K562 (cell line): ENCODE measurements at regions not wholly inside any gene's neighbourhood (a gene's known extent, or its start where the extent isn't known, plus 50 kb on each side); places are given as distances from the start of the nearest gene placed in this dataset.

ENCODE experiments used
- ATAC-seq: fragments of 200-7000 bp; cut with Tn5 transposase; 3 replicates; pipeline ENCODE4 v1.9.1; 2020; ENCODE audit warnings: moderate library complexity
- BruUV-seq: library from RNA; stranded (reverse); fragments of 400-500 nt; replicated peaks from 2 replicates; lab custom pipeline; 2021; lab: Mats Ljungman, UMichigan
- CTCF ChIA-PET: fragments of 300-600 bp; formaldehyde crosslinking; extraction: SDS; loops from one replicate; lab custom pipeline; 2021; ENCODE audit warnings: low intra/inter-chr PET ratio; lab: Yijun Ruan, JAX
- POLR2A ChIA-PET: fragments of 300-600, 350-650 bp; sonication (Branson Sonifier 250); formaldehyde crosslinking; extraction: SDS; loops from one replicate; lab custom pipeline; 2021; ENCODE audit warnings: antibody characterized with exemption, inconsistent platforms; lab: Yijun Ruan, JAX
- DNase-seq, 4 experiments: peaks; one replicate each; pipeline versions ENCODE4 v3.0.0 to v3.0.0-alpha.2; 2011 to 2018; ENCODE audit warnings: low spot score in 3 of 4, mixed read lengths in 3 of 4; ENCODE audit errors: extremely low read depth in 1 of 4
- FAIRE-seq: peaks from 2 replicates; lab custom pipeline; 2011; peaks lifted over from hg19 to GRCh38; lab: Jason Lieb, UNC
- H2AFZ ChIP-seq: 2 replicates; pipeline ENCODE4 v1.6.0; 2011; ENCODE audit warnings: low read depth, low read length, control low read depth, inconsistent platforms
- H3K27ac ChIP-seq: fragments of 200-600 bp; 3 replicates; pipeline ENCODE4 v1.8.0; 2011; ENCODE audit warnings: low read depth, mild to moderate bottlenecking, control low read depth, inconsistent platforms, low read length, moderate library complexity, mixed read lengths; ENCODE audit errors: extremely low read depth
- H3K27me3 ChIP-seq, 2 experiments: fragments of 300-600 bp in 1 of 2; 2 replicates in 1 of 2; 3 replicates in 1 of 2; pipeline versions ENCODE4 v1.6.0 to v1.8.0; 2011; ENCODE audit warnings: inconsistent platforms in 2 of 2, low read length in 2 of 2, mild to moderate bottlenecking in 1 of 2, mixed read lengths in 1 of 2, moderate library complexity in 1 of 2; ENCODE audit not compliant: control insufficient read depth in 2 of 2, insufficient read depth in 2 of 2
- H3K36me3 ChIP-seq: fragments of 300-600 bp; 3 replicates; pipeline ENCODE4 v1.8.0; 2011; ENCODE audit warnings: mild to moderate bottlenecking, low read length, inconsistent platforms; ENCODE audit not compliant: control insufficient read depth, insufficient read depth
- H3K4me1 ChIP-seq, 2 experiments: fragments of 200-600 bp in 1 of 2; replicated peaks in 1 of 2; 2 replicates in 1 of 2; 3 replicates in 1 of 2; pipeline versions ENCODE4 v1.5.1 to v1.8.0; 2011; ENCODE audit warnings: inconsistent platforms in 2 of 2, low read length in 2 of 2, mild to moderate bottlenecking in 1 of 2, mixed read lengths in 1 of 2, moderate library complexity in 1 of 2; ENCODE audit not compliant: control insufficient read depth in 2 of 2, insufficient read depth in 2 of 2
- H3K4me2 ChIP-seq: 2 replicates; pipeline ENCODE4 v1.6.1; 2011; ENCODE audit warnings: low read length, control low read depth, inconsistent platforms, mixed read lengths; ENCODE audit not compliant: insufficient read depth
- H3K4me3 ChIP-seq: fragments of 200-600 bp; sonication (generic), shearing (Covaris generic); 2 replicates; pipeline ENCODE4 v1.5.1; 2016; ENCODE audit warnings: control low read depth, inconsistent platforms
- H3K79me2 ChIP-seq: fragments of 200-600 bp; 3 replicates; pipeline ENCODE4 v1.8.0; 2011; ENCODE audit warnings: low read length, inconsistent platforms; ENCODE audit not compliant: control insufficient read depth, insufficient read depth
- H3K9ac ChIP-seq, 2 experiments: 2 replicates each; pipeline versions ENCODE4 v1.6.0 to v1.6.1; 2011; ENCODE audit warnings: low read depth in 2 of 2, low read length in 2 of 2, control low read depth in 1 of 2, inconsistent platforms in 1 of 2, mild to moderate bottlenecking in 1 of 2, mixed read lengths in 1 of 2; ENCODE audit not compliant: insufficient read depth in 1 of 2
- H3K9me1 ChIP-seq: one replicate; pipeline ENCODE4 v1.6.0; 2011; ENCODE audit warnings: inconsistent platforms, mild to moderate bottlenecking, low read length, moderate library complexity; ENCODE audit not compliant: control insufficient read depth, insufficient read depth
- H3K9me3 ChIP-seq: replicated peaks from 2 replicates; pipeline ENCODE4 v1.5.1; 2011; ENCODE audit warnings: low read depth, low read length, inconsistent platforms; ENCODE audit not compliant: control insufficient read depth, insufficient read depth
- H4K20me1 ChIP-seq: replicated peaks from 2 replicates; pipeline ENCODE4 v1.6.1; 2011; ENCODE audit warnings: low read length, inconsistent platforms, mixed read lengths; ENCODE audit not compliant: control insufficient read depth, insufficient read depth
- CREM ChIP-seq: IDR thresholded peaks from 2 replicates; pipeline ENCODE4 v1.6.1; 2014; ENCODE audit warnings: antibody characterized with exemption, low read depth
- DDX20 ChIP-seq: fragments of 450-650 bp; IDR thresholded peaks from 2 replicates; pipeline ENCODE4 v1.6.1; 2016; ENCODE audit warnings: missing genetic modification characterization, low read depth, mild to moderate bottlenecking, missing compliant biosample characterization, moderate library complexity
- GABPA ChIP-seq: fragments of 200-800 bp; sonication (Bioruptor generic); conservative IDR thresholded peaks from 2 replicates; pipeline ENCODE4 v1.6.1; 2016; ENCODE audit warnings: low read depth, missing genetic modification characterization, missing compliant biosample characterization
- GATAD2A ChIP-seq: fragments of 450-650 bp; IDR thresholded peaks from 2 replicates; pipeline ENCODE4 v1.6.1; 2017
- IRF2 ChIP-seq: sonication (generic); formaldehyde crosslinking; IDR thresholded peaks from 2 replicates; pipeline ENCODE4 v1.8.1; 2022; ENCODE audit warnings: mild to moderate bottlenecking, missing genetic modification reagents
- NFXL1 ChIP-seq: fragments of 450-650 bp; formaldehyde crosslinking; IDR thresholded peaks from 2 replicates; pipeline ENCODE4 v1.4.0; 2021; ENCODE audit warnings: mild to moderate bottlenecking
- PHTF2 ChIP-seq: fragments of 250-450 bp; sonication (Bioruptor Pico); IDR thresholded peaks from 2 replicates; pipeline ENCODE4 v1.5.0; 2021; ENCODE audit warnings: mild to moderate bottlenecking
- ZBED1 ChIP-seq: IDR thresholded peaks from 2 replicates; pipeline ENCODE4 v1.6.1; 2014
- ZNF449 ChIP-seq: fragments of 250-450 bp; sonication (Bioruptor Pico); IDR thresholded peaks from 2 replicates; pipeline ENCODE4 v1.8.0; 2022; ENCODE audit warnings: moderate library complexity, mild to moderate bottlenecking, inconsistent platforms
- ZNF696 ChIP-seq: fragments of 250-450 bp; sonication (Bioruptor Pico); conservative IDR thresholded peaks from 2 replicates; pipeline ENCODE4 v1.4.0; 2020; ENCODE audit warnings: mild to moderate bottlenecking, moderate library complexity
- WGBS: fragments of 100-300 bp; shearing (Covaris generic); methylation state at CpG from one replicate; pipeline ENCODE4 v1.1.6; 2016; ENCODE audit warnings: low coverage, mixed read lengths; ENCODE audit not compliant: insufficient coverage; ENCODE audit errors: missing lambda C conversion rate; 5-methylcytosine and 5-hydroxymethylcytosine counted together
- in situ Hi-C: fragments of 300-500 bp; cut with MboI; formaldehyde crosslinking; loops from 4 replicates; pipeline ENCODE4 v1.15.0; 2018; ENCODE audit warnings: inconsistent platforms, mixed read lengths
- intact Hi-C: fragments of 100-400 bp; cut with micrococcal nuclease; formaldehyde crosslinking; loops from 2 replicates; pipeline ENCODE4 v1.14.2; 2022

- no peak overlapping the region for H2AFZ ChIP-seq
- WGBS = 2% methylated on average over 6 of the region's 6 CpGs
- no peak for ATAC-seq
- no peak overlapping the region for H3K4me3 ChIP-seq
- TF ChIP-seq GABPA (tag) = no peak
- TF ChIP-seq, all 486 proteins: peak for 0
- Histone ChIP-seq H3K9me1 (no peaks in the 10 kb centered on the region), H3K79me2 (no peaks in the 10 kb centered on the region), H3K4me2 (no peak overlapping the region), H3K36me3 (no peaks in the 10 kb centered on the region), H3K27ac (no peak overlapping the region), H3K9me3 (no peaks in the 10 kb centered on the region; the same call in 1 of the 2 replicates), H3K9ac (no peak overlapping the region), H3K27me3 (no peaks in the 10 kb centered on the region), H3K4me1 (no peaks in the 10 kb centered on the region), H4K20me1 (no peaks in the 10 kb centered on the region)
- in situ Hi-C loops = no loop called here
- DNase-seq (no peak), FAIRE-seq (no peak)
- ChIA-PET CTCF (no interaction called here), POLR2A (no interaction called here)
- intact Hi-C loops = no loop called here
- no TSS peak for BruUV-seq
Observed at GRCh38 chr6:8940356-8940755, 505.0 kb upstream of the SLC35B3 start.

- H2AFZ ChIP-seq = no peak overlapping the region
- FAIRE-seq = no peak
Observed at GRCh38 chr6:8939615-8940014, 504.3 kb upstream of the SLC35B3 start.

More at GRCh38 chr6:8939615-8940014, 504.3 kb upstream of the SLC35B3 start:
- no peaks in the 10 kb centered on the region for H3K9me1 ChIP-seq
- no peak overlapping the region for H3K9ac ChIP-seq
- no peaks in the 10 kb centered on the region for H3K36me3 ChIP-seq
- intact Hi-C loops = no loop called here
- no peaks in the 10 kb centered on the region; the same call in 1 of the 2 replicates for H3K9me3 ChIP-seq
- H3K4me3 ChIP-seq = no peak overlapping the region
- DNase-seq (no peak), ATAC-seq (no peak)
- H3K27ac ChIP-seq = no peak overlapping the region
- no peaks in the 10 kb centered on the region for H3K27me3 ChIP-seq
- H4K20me1 ChIP-seq = no peaks in the 10 kb centered on the region
- ChIA-PET POLR2A (no interaction called here), CTCF (no interaction called here)
- no peak overlapping the region for H3K4me2 ChIP-seq
- BruUV-seq = no TSS peak
- 0% methylated on average over 4 of the region's 4 CpGs for WGBS
- H3K79me2 ChIP-seq = no peaks in the 10 kb centered on the region
- in situ Hi-C loops = no loop called here
- TF ChIP-seq PHTF2 (CRISPR knock-in tag) = no peak
- TF ChIP-seq ZBED1 = no peak
- no peak for TF ChIP-seq CREM
- TF ChIP-seq IRF2 = no peak
- no peak for TF ChIP-seq DDX20
- TF ChIP-seq NFXL1 = no peak
- no peak for TF ChIP-seq ZNF696 (CRISPR knock-in tag)
- TF ChIP-seq ZNF449 (CRISPR knock-in tag) = no peak
- no peak for TF ChIP-seq GATAD2A
- no peaks in the 10 kb centered on the region for H3K4me1 ChIP-seq
